SK-N-SH treated with all-trans-retinoic acid at 6 μM for 48 hours (cell line): ENCODE measurements at regions not wholly inside any gene's neighbourhood (a gene's known extent, or its start where the extent isn't known, plus 50 kb on each side); places are given as distances from the start of the nearest gene placed in this dataset.

Experiments used
- RARB ChIP-seq: fragments of 250-450 bp; sonication (Bioruptor Pico); IDR thresholded peaks from 2 replicates; pipeline ENCODE4 v1.8.0; 2021; ENCODE audit warnings: mild to moderate bottlenecking, moderate library complexity
- ZFP3 ChIP-seq: fragments of 250-450 bp; sonication (Bioruptor Pico); IDR thresholded peaks from 2 replicates; pipeline ENCODE4 v1.5.0; 2020; ENCODE audit warnings: mild to moderate bottlenecking, moderate library complexity
- ZFP30 ChIP-seq: fragments of 450-650 bp; formaldehyde crosslinking; IDR thresholded peaks from 2 replicates; pipeline ENCODE4 v1.5.0; 2022; ENCODE audit warnings: mild to moderate bottlenecking, moderate library complexity
- ZNF70 ChIP-seq: fragments of 450-650 bp; formaldehyde crosslinking; IDR thresholded peaks from 2 replicates; pipeline ENCODE4 v1.5.0; 2020; ENCODE audit warnings: mild to moderate bottlenecking, moderate library complexity
- TF ChIP-seq, protein P1 (sequence below): fragments of 250-450 bp; sonication (Bioruptor Pico); IDR thresholded peaks from 2 replicates; pipeline ENCODE4 v1.8.0; 2020; ENCODE audit warnings: mild to moderate bottlenecking, moderate library complexity, borderline replicate concordance

DNA sequence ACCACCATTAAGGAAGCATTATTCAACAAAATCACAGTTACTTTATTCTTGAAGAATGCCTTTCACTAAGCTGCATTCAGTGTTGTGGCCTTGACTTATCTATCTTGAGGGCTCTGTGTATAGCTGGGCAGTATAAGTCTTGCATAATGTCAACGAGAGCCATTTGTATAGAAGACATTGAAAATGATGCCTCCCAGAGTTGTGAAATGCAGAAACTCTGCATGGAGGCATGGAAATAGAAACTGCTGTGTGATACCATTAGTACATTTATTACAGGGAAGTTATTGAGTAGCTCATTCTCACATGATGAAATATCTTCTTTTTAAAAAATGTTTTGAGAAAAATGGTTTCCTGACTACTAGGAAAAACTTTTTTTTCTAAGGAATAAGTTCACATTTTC is 111.4 kb upstream of the SNX7 start:
- TF ChIP-seq, protein P1, sequence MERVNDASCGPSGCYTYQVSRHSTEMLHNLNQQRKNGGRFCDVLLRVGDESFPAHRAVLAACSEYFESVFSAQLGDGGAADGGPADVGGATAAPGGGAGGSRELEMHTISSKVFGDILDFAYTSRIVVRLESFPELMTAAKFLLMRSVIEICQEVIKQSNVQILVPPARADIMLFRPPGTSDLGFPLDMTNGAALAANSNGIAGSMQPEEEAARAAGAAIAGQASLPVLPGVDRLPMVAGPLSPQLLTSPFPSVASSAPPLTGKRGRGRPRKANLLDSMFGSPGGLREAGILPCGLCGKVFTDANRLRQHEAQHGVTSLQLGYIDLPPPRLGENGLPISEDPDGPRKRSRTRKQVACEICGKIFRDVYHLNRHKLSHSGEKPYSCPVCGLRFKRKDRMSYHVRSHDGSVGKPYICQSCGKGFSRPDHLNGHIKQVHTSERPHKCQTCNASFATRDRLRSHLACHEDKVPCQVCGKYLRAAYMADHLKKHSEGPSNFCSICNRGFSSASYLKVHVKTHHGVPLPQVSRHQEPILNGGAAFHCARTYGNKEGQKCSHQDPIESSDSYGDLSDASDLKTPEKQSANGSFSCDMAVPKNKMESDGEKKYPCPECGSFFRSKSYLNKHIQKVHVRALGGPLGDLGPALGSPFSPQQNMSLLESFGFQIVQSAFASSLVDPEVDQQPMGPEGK = no peak
- TF ChIP-seq ZNF70 (CRISPR knock-in tag) (no peak), ZFP3 (CRISPR knock-in tag) (no peak), ZFP30 (no peak), RARB (CRISPR knock-in tag) (no peak)
